Right atrium auricular region (tissue), 2 donors: ENCODE measurements at regions not wholly inside any gene's neighbourhood (a gene's known extent, or its start where the extent isn't known, plus 50 kb on each side); places are given as distances from the start of the nearest gene placed in this dataset.

ENCODE experiments used
- DNase-seq: peaks from one replicate; pipeline ENCODE4 v3.0.0-alpha.2; 2019; ENCODE audit warnings: low spot score
- H3K27ac ChIP-seq, 2 donors: fragments of 200-600 bp; sonication (generic); 1 replicate in 1 of 2; 2 replicates in 1 of 2; pipeline ENCODE4 v1.5.1; 2016 to 2019
- H3K27me3 ChIP-seq, 2 donors: fragments of 200-600 bp; sonication (generic); one replicate each; pipeline versions ENCODE4 v1.5.1 to v1.6.0; 2017 to 2019
- H3K36me3 ChIP-seq: fragments of 200-600 bp; sonication (generic); one replicate; pipeline ENCODE4 v1.5.1; 2016
- H3K4me1 ChIP-seq, 2 donors: fragments of 200-600 bp; sonication (generic); one replicate each; pipeline versions ENCODE4 v1.5.1 to v1.6.0; 2017 to 2019
- H3K4me3 ChIP-seq, 2 donors: fragments of 200-600 bp; sonication (generic); 1 replicate in 1 of 2; 2 replicates in 1 of 2; pipeline ENCODE4 v1.5.1; 2017 to 2019; ENCODE audit warnings: mild to moderate bottlenecking in 1 of 2, moderate library complexity in 1 of 2
- H3K9me3 ChIP-seq, 2 donors: fragments of 200-600 bp; sonication (generic); one replicate each; pipeline ENCODE4 v1.5.1; 2019
- CTCF ChIP-seq, 2 donors: fragments of 200-600 bp; sonication (generic); IDR thresholded peaks; one replicate each; pipeline ENCODE4 v1.5.1; 2019; ENCODE audit warnings: antibody characterized with exemption in 2 of 2

DNA sequence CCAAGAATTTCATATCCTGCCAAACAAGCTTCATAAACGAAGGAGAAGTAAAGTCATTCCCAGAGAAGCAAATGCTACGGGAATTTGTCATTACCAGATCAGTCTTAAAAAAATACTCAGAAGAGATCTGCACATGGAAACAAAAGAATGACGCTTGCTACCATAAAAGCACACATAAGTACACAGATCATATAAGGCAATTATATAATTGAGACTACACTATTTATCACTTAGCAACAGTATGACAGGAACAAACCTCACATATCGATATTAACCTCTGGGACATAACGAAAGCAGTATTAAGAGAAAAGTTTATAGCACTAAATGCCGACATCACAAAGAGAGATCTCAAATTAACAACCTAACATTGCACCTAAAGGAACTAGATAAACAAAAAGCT lies 67.6 kb upstream of the TMEM200A start:
- no peaks in the 10 kb centered on the region for H3K36me3 ChIP-seq
- no peak overlapping the region for H3K4me3 ChIP-seq
- H3K9me3 ChIP-seq: peaks cover 0 to 10% of the 10 kb centered on the region in 2 donors
- H3K27me3 ChIP-seq: no peaks in the 10 kb centered on the region
- no peak for DNase-seq
- no peak overlapping the region for H3K27ac ChIP-seq
- no peaks in the 10 kb centered on the region for H3K4me1 ChIP-seq
- no peak for TF ChIP-seq CTCF (IDR thresholded peaks at IDR 0.05)

GRCh38 chr6:130296854-130297253 lies 69.0 kb upstream of the TMEM200A start:
- Histone ChIP-seq H3K9me3 (peaks cover 0 to 10% of the 10 kb centered on the region in 2 donors), H3K27ac (no peak overlapping the region), H3K4me1 (no peaks in the 10 kb centered on the region), H3K27me3 (no peaks in the 10 kb centered on the region), H3K36me3 (no peaks in the 10 kb centered on the region), H3K4me3 (no peak overlapping the region)
- no peak for DNase-seq
- TF ChIP-seq CTCF (IDR thresholded peaks at IDR 0.05): no peak

- no peak overlapping the region for H3K27ac ChIP-seq
- no peaks in the 10 kb centered on the region for H3K36me3 ChIP-seq
- no peak overlapping the region for H3K4me3 ChIP-seq
- no peaks in the 10 kb centered on the region for H3K27me3 ChIP-seq
- no peak for DNase-seq
- no peaks in the 10 kb centered on the region for H3K4me1 ChIP-seq
- peaks cover 0 to 10% of the 10 kb centered on the region in 2 donors for H3K9me3 ChIP-seq
- TF ChIP-seq CTCF (IDR thresholded peaks at IDR 0.05): no peak
Measured at GRCh38 chr6:130293800-130294199, 71.0 kb upstream of the SAMD3 start.

DNA sequence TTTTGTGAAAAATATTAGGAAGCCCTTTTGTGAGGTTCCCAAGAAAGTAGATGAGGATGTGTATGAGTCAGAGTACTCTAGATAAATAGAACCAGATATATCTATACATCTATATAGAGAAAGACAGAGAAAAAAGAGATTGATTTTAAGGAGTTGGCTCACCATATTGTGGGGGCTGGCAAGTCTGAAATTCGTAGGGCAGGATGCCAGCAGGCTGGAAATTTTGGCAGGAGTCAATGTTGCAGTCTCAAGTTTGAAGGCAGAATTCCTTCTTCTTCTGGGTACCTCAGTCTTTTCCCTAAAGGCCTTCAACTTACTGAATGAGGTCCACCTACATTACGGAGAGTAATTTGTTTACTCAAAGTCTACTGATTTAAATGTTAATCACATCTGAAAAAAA lies 65.3 kb upstream of the SAMD3 start:
- Histone ChIP-seq H3K4me1 (no peaks in the 10 kb centered on the region), H3K27me3 (no peaks in the 10 kb centered on the region), H3K27ac (no peak overlapping the region), H3K9me3 (no peaks in the 10 kb centered on the region), H3K4me3 (no peak overlapping the region), H3K36me3 (no peaks in the 10 kb centered on the region)
- TF ChIP-seq CTCF (IDR thresholded peaks at IDR 0.05): no peak
- no peak for DNase-seq

GRCh38 chr6:130282234-130282995 lies 59.7 kb upstream of the SAMD3 start:
- peaks cover 0 to 2% of the 10 kb centered on the region in 2 donors for H3K9me3 ChIP-seq
- TF ChIP-seq CTCF (IDR thresholded peaks at IDR 0.05): peak in 1 of 2 donors; percentile 9
- H3K4me1 ChIP-seq: no peaks in the 10 kb centered on the region
- no peak overlapping the region for H3K27ac ChIP-seq
- H3K4me3 ChIP-seq: no peak overlapping the region
- no peaks in the 10 kb centered on the region for H3K27me3 ChIP-seq
- DNase-seq: no peak
- no peaks in the 10 kb centered on the region for H3K36me3 ChIP-seq

- no peaks in the 10 kb centered on the region for H3K36me3 ChIP-seq
- H3K27ac ChIP-seq: no peak overlapping the region
- no peak for DNase-seq
- TF ChIP-seq CTCF (IDR thresholded peaks at IDR 0.05): no peak
- peaks cover 8 to 44% of the 10 kb centered on the region in 2 donors for H3K9me3 ChIP-seq
- H3K4me1 ChIP-seq: no peaks in the 10 kb centered on the region
- no peak overlapping the region for H3K4me3 ChIP-seq
- no peaks in the 10 kb centered on the region for H3K27me3 ChIP-seq
Measured at GRCh38 chr6:130276507-130276906, 53.8 kb upstream of the SAMD3 start.
